Activated T-cell treated with anti-CD3 and anti-CD28 coated beads, Interleukin-2, amount 50 U/mL, for 48 hours (primary cell): ENCODE measurements at regions not wholly inside any gene's neighbourhood (a gene's known extent, or its start where the extent isn't known, plus 50 kb on each side); places are given as distances from the start of the nearest gene placed in this dataset.

Experiments used
- DNase-seq, 2 experiments: peaks; one replicate each; pipeline ENCODE4 v3.0.0-alpha.2; 2020

DNA sequence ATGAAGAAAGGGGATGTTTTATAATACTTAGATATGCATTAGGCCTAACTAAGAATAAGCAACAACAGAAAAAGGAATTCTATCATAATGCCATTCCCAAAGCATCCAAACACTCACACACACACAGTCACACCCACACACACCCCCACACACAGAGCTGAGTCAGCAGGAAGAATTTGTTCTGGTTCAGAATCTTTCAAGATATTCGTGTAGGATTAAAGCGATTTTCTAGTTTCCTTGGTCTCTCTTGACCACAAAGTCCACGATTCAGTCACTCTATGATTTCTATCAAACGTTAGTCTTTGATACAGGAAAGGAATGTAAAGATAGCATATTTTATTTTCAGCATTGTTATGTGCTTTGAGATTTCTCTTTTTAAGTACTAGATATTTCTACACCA lies 382.6 kb upstream of the DCN start:
- DNase-seq, result peak; percentile 46 to 51

DNA sequence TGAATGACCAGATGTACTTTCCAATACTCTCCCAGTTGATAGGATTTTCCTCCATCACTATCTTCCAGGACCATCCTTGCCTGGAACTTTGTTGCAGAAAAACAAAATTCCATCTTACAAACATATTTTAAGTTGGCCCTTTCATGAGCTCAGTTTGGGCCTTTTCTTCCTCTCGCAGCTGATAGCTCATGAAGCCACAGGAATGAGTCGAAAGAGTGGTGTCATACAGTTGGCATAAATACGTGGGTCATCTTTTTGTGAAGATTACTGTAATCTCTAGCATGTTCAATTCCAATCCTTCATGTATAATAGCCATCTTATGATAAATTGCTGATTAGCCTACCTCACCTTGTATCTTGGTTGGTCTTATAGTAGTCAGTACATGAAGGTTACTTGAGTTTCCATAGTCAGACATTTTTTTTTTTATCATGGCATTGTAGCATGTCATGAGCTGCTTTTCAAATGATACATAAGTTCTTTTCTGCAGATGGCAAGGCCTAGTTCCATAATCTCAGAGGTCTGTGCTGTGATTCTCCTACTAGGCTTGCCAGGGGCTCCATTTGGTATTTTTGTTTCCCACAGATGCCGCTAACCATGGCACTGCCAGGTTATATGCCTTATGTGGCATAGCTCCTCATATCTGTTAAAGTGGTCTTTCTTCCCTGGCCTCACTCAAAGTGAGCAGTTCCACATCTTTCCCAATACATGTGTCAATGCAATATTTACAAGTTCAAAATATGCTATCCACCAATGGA lies 380.6 kb upstream of the DCN start:
- DNase-seq, result no peak

DNA sequence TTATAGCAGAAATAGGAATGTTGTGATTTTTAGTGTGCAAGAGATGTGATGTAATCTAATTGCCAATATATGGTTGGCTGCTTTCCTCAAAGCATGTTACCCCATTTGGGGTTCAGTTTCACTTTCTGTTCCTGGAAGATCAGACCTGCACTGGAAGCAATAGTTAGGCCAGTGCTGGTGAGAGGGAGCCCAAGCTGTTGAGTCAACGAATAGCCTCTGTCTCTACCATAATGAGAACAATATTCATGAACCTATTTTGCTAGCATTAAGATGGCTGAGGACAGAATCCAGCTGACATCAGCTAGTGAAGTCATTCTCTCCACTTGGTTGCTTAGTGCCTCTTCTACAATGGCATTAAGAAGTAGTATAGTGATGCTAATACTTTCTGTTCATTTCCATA lies 379.9 kb upstream of the DCN start:
- no peak for DNase-seq

DNA sequence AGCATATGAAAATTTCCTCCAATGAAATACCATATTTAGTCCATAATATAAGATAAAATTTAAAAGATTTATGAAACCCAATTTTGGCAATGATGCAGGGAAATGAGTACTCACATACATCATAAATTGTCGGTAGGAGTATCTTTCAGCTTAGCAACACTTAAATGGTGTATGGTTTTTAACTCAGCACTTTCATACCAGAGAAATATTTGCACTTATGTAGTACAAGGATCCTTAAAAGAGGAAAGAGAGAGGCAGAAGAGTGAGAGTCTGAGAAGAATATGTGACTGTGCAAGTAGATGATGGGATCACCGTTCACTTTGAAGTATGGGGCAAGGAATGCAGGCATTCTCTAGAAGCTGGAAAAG lies 379.3 kb upstream of the DCN start:
- no peak for DNase-seq

DNA sequence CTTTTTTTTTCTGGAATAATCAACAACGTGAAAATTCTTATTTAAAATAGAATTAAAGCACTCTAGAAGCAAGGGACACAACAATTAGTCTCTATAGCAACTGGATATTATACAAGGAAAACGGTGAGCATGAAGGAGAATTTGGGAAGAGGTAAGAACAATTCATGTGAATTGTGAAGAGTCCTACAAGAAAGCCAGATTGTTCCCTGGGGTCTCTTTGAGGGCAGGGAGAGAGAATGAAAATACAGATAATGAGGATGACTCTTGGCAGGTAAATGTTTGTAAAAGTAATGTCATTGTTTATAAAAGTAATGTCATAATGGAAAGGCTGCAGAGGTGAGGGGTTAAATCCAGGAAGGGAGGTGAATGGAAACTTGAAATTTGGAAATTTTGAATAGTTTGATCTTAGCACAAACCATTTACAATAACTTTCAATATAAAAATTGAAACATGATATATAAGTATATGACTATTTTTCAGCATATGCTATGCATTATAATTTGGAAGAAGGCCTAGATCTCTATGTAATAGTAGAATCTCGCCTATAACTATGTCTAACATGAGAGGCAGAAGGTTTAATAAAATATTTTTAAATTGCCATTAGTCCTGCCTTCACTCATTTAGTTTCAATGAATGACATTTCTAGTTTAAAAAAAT lies 378.8 kb upstream of the DCN start:
- DNase-seq, result no peak

DNA sequence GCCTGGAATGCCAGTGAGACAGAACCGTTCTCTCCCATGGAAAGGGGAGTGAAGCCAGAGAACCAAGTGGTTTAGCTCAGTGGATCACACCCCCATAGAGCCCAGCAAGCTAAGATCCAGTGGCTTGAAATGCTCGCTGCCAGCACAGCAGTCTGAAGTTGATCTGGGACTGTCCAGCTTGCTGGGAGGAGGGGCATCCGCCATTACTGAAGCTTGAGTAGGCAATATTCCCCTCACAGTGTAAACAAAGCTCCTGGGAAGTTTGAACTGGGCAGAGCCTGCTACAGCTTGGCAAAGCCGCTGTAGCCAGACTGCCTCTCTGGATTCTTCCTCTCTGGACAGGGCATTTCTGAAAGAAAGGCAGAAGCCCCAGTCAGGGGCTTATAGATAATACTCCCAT lies 374.3 kb upstream of the DCN start:
- DNase-seq, result no peak

DNA sequence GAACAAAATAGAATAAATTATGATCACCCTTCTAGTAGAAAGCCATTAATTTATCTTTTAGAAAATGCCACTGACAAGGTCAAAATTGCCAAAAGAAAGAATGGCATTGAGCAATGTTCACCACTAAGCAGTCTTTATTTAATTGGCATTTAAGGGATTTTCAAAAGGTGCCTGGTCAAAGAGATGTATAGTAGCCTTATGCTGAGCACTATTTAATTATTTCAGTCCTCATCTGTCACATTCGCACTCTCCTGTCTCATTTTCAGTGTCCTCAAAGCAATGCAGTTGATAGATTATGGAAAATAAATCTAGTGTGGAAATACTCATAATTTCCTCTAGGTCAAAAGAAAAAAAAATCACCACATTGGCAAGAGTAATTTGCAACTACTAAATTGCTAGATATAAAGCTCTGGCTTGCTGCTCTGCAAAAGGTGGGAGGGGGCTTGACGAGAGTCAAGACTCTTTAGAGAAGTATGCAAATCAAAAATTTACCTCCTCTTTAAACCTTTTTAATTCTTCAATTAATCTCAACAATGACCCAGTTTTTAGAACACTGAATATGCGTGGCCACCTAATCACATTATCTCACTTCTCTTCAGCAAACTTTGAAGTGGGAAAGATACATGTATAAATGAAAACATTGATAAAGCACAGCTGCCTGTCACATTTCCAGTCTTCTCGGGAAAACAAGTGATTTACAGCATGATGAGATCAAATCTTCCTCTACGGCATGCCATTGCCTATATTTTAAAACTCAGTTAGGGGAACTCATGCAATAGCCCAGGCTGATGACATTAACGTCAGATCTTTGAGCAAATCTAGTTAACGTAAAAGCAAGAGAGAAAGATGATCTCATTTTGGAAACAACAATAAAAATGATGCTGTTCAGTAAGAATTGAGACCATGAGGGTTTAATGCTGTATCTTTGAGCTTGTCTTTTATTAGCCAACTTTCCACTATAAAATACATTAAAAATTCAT lies 373.1 kb upstream of the DCN start:
- DNase-seq, result no peak

DNA sequence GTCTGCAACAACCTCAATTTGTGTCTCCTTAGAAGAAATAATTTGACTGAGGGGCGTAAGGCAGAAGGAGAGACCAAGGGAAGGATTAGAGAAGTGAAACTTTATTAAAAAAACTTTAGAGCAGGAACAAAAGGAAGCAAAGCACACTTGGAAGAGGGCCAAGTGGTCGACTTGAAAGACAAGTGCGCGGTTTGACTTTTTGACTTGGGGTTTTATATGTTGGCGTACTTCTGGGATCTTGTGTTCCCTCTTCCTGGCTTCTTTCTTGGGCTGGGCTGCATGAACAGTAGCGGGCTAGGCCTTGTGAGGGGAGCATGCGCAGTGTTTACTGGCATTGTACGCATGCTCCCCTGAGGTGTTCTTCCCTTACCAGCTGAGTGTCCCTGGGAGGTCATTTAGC lies 369.3 kb upstream of the DCN start:
- DNase-seq, result no peak

DNA sequence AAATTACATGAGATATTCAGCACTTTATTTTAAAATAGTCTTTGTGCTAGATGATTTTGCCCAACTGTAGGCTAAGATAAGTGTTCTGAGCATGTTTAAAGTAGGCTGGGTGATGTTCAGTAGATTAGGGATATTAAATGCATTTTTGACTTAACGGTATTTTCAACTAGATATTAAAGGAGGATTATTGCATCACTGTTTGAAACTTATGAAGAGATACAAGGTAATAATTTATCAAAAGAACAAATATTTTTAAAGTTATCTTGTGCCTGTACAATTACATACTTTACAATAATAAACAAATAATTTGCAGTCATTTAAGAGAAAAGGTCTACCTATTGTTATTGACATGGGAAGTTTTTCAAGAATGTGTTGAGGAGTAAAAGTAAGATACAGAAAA lies 368.6 kb upstream of the DCN start:
- no peak for DNase-seq

DNA sequence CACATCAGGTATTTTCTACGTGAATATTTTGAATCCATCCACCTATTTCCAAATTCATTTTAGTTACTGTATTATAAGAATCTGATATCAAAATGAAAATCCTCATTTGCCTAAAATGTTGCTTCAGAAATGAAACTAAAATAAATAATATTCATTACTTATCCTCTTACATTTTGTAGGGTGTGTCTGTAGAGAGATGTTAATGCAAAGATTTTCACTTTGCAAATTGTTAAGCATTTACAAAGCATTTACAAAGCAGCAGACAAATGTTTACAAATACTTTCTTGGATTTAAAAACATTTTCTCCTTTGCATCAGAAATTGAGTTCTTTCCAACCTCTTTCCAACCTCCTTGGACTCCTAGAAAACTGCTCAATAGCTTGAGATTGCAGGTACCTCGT lies 360.0 kb upstream of the DCN start:
- DNase-seq, result no peak

DNA sequence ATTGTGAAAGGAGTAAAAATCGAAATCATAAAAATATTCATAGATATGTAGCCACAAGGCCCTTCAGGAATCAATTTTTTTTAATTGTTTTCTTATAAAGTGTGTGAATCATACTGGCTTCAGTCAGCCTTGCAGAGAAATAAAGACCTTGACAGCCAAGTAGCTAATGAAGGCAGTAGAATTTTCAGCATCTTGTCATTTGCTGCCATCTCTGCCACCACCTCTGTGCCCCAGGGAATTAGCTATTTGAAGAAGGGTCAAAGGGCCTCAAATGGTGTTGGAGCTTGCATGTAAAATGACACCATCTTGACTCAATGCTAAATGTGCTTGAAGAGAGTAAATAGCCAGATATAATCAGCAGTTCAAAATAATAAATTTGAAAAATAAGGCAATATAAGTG lies 359.4 kb upstream of the DCN start:
- DNase-seq, result no peak

DNA sequence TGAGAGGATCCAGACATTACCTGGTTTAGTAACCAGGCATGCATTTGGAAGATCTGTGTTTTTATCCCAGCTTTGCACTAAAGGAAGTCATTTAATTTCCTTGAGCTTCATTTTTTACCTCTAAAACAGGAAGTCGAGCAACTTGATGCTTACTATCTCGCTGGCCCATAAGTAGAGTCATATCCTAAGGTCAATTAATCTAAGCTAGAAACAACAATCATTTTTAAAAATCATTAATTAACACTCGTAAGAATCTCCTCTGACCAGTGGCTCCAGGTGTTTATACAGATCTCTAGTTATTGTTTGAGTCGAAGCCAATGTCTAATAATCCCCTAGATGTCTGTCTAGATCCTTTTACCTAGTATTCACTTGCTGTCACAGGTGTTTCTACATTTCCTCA lies 355.8 kb upstream of the DCN start:
- DNase-seq, result no peak

DNA sequence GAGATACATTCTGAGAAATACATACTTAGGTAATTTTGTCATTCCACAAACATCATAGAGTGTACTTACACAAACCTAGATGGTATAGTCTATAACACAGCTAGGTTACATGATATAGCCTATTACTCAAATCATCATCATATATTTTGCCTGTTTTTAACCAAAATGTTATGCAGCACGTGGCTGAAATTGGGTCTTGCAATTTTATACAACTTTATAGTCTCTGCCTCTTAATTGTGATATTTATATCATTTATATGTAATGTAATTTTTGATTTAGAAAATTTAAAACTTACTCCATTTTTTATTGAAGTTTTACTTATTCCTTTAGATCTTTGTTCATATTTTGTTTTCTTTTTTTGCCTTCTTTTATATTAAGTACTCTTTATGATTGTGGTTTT lies 350.7 kb upstream of the DCN start:
- no peak for DNase-seq

DNA sequence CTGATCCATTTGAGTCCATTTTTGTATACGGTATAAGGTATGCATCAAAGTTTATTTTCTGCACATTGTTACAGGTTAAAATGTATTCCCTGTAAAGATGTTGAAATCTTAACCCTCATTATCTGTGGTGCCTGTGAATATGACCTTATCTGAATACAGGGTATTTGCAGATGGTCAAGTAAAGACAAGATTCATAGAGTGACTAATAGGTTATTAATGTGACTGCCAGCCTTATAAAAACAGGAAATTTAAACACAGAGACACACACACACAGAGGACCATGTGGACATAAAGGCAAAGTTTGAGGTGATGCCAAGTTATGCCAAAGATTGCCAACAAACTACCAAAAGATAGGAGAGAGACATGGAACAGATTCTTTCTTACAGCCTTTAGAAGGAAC lies 347.2 kb upstream of the DCN start:
- DNase-seq, result no peak

DNA sequence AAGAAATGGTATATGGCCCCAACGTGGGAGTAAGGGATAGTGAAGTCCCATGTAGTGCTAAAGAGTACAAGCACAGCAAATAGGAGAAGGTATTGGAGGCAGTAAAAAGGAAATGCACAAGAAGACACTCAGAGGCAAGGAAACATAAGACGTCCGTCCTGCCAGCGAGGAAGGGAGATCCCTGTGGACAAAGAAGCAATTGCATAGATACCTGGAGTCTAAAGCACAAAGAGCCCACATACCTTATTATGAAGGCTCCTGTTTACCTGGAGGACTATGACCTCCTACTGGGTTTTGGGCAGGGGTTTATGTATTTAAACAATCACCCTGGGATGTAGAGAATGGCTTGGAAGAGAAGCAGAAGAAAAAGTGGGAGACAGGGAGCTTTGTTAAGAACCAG lies 341.2 kb upstream of the DCN start:
- no peak for DNase-seq

DNA sequence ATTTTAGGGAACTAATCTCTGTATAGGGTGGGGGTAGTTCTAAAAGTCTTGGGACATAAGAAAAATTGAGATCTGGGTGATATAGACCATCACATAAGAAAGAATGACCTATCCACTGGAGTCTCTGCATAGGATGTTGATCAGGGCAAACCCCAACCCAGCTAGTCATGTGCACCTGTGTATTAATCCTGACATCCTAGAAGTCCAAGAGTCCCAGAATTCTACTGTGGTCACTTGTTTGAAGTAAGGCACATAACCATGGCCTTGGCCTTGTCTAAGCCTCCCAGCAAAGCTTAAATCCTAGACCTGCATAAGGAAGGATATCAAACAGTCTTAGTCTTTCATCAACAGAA lies 334.1 kb upstream of the DCN start:
- no peak for DNase-seq

DNA sequence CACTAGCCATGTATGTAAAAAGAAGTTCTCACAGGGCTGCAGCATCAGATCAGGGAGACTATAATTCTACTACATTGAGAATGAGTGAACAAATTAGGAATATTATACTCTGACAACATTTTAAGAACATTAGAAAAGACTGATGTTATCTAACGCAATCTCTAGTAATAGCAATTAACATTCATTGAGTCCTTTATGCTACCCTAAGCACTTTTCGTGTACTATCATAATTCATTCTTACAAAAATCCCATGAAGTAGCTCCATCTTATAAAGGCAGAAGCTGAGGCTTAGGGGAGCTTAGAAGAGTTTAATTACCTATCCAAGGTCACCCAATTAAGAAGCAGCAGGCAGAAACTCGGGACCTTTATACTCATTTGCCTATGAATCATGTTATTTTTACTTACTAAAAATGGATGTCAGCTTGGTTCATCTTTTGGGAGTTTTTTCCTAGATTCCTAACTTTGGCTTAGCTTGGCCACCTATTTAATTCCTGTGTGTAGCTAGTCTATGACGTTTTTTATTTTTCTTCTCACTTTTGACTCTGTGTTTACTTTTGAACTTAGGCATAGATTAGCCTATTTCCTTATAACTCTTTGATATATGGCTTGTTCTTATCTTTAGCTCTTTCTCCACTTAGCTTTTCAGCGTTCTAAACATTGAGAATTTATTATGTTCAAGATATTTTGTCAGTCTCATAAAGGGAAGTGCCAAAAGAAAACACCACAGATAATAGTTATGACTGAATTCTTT lies 333.5 kb upstream of the DCN start:
- DNase-seq, result no peak

DNA sequence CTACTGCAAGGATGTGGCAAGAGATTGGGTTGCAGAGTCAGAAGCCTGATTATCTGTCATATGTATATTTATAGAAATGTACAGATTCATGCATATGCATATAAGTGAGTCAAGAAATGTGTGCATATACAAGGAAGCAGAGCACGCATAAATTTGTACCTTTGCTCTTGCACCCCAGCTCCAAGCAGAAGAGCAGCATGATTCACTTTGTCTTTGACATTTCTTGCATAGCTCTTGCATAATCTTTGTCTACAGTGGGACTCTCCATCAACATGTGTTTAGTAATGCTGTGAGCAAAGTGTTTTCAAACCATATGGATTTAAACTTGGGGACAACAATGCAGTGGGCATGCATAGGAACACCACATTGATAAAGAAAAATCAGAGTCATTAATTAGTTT lies 330.7 kb upstream of the DCN start:
- no peak for DNase-seq

DNA sequence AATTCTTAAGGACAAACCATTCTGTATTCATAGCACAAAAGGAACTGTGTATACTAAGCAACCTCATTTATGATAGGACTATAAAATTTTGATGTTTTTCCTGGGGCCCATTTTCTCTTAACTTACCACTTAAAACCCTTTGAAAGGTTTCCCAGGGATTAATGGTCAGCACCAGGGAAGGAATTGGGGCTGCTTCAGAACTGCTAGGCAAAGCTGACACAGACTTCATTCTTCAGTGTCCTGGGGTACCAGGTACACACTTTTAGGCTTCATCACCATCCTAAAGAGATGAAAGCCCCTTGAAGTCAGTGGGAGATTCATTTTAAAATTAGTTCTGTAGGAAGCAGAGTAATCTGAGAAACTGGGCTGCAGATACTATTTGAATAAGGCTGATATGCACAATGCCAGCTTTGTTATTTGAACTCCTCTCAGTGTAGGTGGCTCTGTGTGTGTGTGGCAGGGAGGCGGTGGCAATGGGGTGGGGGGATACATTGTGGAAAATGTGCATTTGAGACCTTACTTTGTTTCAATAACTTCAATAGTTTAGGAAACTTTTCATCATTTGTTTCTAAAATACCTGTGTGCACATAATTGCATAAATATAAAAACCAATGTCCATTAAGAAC lies 329.3 kb upstream of the DCN start:
- no peak for DNase-seq

DNA sequence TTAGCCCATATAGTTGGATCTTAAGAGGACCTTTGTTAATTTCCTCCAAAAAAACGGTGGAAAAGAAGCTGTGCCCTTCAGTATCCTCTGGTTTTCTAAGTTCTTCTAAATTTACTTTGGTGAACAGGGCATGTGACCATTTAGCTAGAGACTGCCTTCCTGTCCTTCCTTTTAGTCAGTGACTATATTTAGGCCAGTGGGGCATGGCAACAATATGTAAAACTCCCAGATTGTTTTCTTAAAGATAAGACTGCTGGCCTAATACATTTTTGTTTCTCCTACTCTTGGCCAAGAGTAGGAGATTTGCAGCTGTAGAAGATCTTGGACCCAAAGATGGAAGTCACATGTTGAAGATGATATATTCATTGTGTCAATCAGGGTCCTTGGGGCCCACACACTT lies 325.1 kb upstream of the DCN start:
- no peak for DNase-seq

DNA sequence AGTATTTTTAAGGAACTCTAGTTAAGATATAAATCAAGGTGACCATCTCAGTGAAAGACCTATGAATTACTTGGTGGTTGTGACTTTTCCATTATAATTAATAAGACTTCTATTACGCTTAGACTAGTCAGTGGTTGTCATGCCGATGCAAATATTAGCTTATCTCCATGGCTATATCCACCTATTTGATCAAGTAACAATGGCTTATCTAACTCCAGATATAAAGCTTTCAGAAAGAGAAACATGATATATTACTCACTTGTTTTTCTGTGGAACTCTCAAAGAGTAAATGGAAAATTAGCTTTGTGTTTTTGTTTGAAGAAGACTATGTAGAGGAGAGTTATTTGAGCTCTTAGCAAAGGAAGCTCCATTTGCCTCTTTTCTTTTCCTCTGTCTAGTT lies 323.8 kb upstream of the DCN start:
- DNase-seq, result no peak

DNA sequence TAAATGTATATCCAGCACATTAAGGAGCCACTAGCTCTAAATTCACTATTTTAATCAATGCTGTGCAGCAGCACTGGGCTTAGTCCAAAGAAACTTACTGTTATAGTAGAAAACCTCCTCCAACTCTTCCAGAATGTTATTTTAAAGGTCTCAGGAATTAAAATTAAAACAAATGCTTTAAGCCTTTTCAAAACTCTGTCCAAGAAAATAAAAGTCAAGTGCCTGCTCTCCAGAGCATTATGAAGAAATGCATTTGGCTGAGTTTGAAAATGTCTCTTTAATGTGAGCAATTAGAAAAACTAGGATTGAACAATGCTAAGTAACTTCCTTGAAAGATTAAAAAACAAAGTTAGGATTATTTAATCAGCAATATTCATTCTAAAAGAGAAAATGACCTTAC lies 322.4 kb upstream of the DCN start:
- no peak for DNase-seq

DNA sequence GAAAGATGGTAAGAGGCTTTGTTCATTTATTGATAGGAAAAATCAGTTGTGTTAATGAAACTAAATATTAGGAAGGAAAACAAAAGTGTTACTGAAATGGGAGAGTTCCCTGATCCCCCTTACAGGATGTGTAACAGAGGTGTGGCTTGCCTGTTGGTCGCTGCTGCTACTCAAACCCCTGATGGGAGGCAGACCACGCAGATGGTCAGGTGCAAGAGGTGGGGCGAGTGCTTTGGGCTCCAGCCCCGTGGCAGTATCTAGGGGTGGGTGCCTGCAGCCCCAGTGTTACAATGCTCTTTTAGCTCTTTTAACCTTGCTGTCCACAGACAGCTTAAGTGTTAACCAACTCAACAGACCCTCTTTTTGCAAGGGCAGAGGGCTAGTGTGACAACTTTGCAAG lies 319.6 kb upstream of the DCN start:
- no peak for DNase-seq
